HEK293T (cell line): ENCODE measurements at regions not wholly inside any gene's neighbourhood (a gene's known extent, or its start where the extent isn't known, plus 50 kb on each side); places are given as distances from the start of the nearest gene placed in this dataset.

Source experiments
- CTBP1 ChIP-seq: fragments of 450-650 bp; IDR thresholded peaks from 2 replicates; pipeline ENCODE4 v1.6.1; 2016; ENCODE audit warnings: borderline replicate concordance
- ELF4 ChIP-seq: fragments of 450-650 bp; IDR thresholded peaks from 2 replicates; pipeline ENCODE4 v1.6.1; 2017; ENCODE audit warnings: antibody characterized with exemption
- FOXA1 ChIP-seq: fragments of 450-650 bp; IDR thresholded peaks from 2 replicates; pipeline ENCODE4 v1.6.1; 2016; ENCODE audit warnings: mild to moderate bottlenecking
- L3MBTL2 ChIP-seq: fragments of 450-650 bp; conservative IDR thresholded peaks from 2 replicates; pipeline ENCODE4 v1.6.1; 2016; ENCODE audit warnings: mild to moderate bottlenecking
- SUZ12 ChIP-seq: fragments of 450-650 bp; IDR thresholded peaks from 2 replicates; pipeline ENCODE4 v1.6.1; 2016; ENCODE audit warnings: mild to moderate bottlenecking

- TF ChIP-seq SUZ12: no peak
- no peak for TF ChIP-seq FOXA1
- TF ChIP-seq CTBP1: no peak
- no peak for TF ChIP-seq L3MBTL2
- TF ChIP-seq ELF4: no peak
Measured at GRCh38 chr2:118747637-118748036, 99.8 kb downstream of the EN1 start.
